ENCODE measurements at regions not wholly inside any gene's neighbourhood (a gene's known extent, or its start where the extent isn't known, plus 50 kb on each side); places are given as distances from the start of the nearest gene placed in this dataset.

DNA sequence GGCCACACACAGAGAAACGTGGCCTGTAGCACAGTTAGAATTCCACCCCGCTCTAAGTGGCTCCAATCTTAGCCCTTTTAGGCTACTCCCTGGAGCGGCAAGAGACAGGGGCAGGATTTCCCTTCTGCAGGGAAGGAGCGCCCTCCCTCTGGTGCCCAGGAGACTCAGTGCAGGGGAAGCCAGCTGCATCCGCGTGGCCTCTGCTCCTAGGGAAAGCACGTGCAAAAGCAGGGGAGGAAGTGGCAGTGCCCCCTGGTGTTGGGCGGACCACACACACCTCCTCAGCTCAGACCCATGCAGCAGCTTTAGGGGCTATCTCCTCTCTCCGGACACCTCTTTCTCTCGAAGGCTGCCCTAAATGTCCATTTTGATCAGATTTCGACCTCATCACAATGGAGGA, 50.0 kb downstream of the SPRING1 start:
- no peaks in the 10 kb centered on the region for H3K36me3 ChIP-seq (ENCODE audit: control insufficient read depth in 3 of 3, insufficient read depth in 3 of 3, low read length in 3 of 3)
- peaks cover 7 to 16% (median 9%) of the 10 kb centered on the region in 3 donors for H3K27me3 ChIP-seq (ENCODE audit: control insufficient read depth in 3 of 3, insufficient read depth in 3 of 3, low read length in 3 of 3)
- H3K27ac ChIP-seq (ENCODE audit: low read depth, low read length) = no peak overlapping the region
- H3K4me1 ChIP-seq (ENCODE audit: control insufficient read depth in 3 of 3, insufficient read depth in 3 of 3, low read length in 3 of 3) = peaks cover 0 to 1% (median 0%) of the 10 kb centered on the region in 3 donors
- no peaks in the 10 kb centered on the region for H3K9me3 ChIP-seq (ENCODE audit: control insufficient read depth in 3 of 3, low read length in 3 of 3)
- no peak overlapping the region for H3K4me3 ChIP-seq (ENCODE audit: low read length in 3 of 3)
- no peak overlapping the region for H3K9ac ChIP-seq (ENCODE audit: low read depth in 1 of 3, low read length in 3 of 3)

DNA sequence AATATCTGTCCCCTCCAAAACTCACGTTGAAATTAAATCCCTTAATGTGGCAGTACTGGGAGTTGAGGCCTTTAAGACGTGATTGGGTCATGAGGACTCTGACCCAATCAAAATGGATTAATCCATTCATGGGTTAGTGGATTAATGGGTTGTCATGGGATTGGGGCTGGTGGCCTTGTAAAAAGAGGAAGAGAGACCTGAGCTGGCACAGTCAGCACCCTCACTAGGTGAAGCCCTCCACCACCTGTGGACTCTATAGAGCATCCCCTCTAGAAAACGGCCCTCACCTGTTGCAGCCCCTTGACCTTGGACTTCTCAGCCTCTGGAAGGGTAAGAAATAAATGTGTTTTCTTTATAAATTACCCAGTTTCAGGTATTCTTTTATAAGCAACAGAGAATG, 53.0 kb downstream of the SPRING1 start:
- no peak overlapping the region for H3K9ac ChIP-seq (ENCODE audit: low read depth in 1 of 3, low read length in 3 of 3)
- H3K27ac ChIP-seq (ENCODE audit: low read depth, low read length) = no peak overlapping the region

DNA sequence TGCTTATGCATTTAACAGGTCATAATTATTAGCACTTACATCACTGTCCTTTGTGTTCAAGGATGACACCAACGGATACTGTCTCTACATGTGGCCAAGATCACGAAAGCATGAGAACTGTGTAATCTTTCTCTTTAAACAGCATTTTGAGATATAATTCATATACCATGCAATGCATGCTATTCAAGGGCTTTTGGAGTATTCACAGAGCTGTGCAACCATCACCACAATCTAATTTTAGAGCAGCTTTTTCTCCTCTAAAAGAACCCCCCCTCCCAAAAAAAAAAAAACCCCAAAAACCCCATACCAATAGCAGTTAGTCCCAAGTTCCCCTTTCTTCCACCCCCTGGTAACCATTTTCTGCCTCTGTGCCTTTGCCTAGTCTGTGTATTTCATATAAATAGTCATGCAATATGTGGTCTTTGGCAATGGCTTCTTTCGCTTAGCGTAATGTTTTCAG, 60.6 kb downstream of the SPRING1 start:
- H3K9ac ChIP-seq (ENCODE audit: low read depth in 1 of 3, low read length in 3 of 3) = no peak overlapping the region
- H3K4me1 ChIP-seq (ENCODE audit: control insufficient read depth in 3 of 3, insufficient read depth in 3 of 3, low read length in 3 of 3) = peaks cover 4 to 20% (median 13%) of the 10 kb centered on the region in 3 donors
- H3K27me3 ChIP-seq (ENCODE audit: control insufficient read depth in 3 of 3, insufficient read depth in 3 of 3, low read length in 3 of 3) = no peaks in the 10 kb centered on the region
- peak overlapping the region; percentile 5 for H3K27ac ChIP-seq (ENCODE audit: low read depth, low read length)
- H3K4me3 ChIP-seq (ENCODE audit: low read length in 3 of 3) = no peak overlapping the region
- no peaks in the 10 kb centered on the region for H3K36me3 ChIP-seq (ENCODE audit: control insufficient read depth in 3 of 3, insufficient read depth in 3 of 3, low read length in 3 of 3)
- H3K9me3 ChIP-seq (ENCODE audit: control insufficient read depth in 3 of 3, low read length in 3 of 3) = no peaks in the 10 kb centered on the region

More for the DNA sequence above, 53.0 kb downstream of the SPRING1 start:
- no peaks in the 10 kb centered on the region for H3K4me1 ChIP-seq (ENCODE audit: control insufficient read depth in 3 of 3, insufficient read depth in 3 of 3, low read length in 3 of 3)
- H3K36me3 ChIP-seq (ENCODE audit: control insufficient read depth in 3 of 3, insufficient read depth in 3 of 3, low read length in 3 of 3) = no peaks in the 10 kb centered on the region
- peaks cover 0 to 8% (median 2%) of the 10 kb centered on the region in 3 donors for H3K27me3 ChIP-seq (ENCODE audit: control insufficient read depth in 3 of 3, insufficient read depth in 3 of 3, low read length in 3 of 3)
- no peak overlapping the region for H3K4me3 ChIP-seq (ENCODE audit: low read length in 3 of 3)
- H3K9me3 ChIP-seq (ENCODE audit: control insufficient read depth in 3 of 3, low read length in 3 of 3) = no peaks in the 10 kb centered on the region

GRCh38 chr12:116675339-116676107, 62.3 kb downstream of the SPRING1 start:
- no peaks in the 10 kb centered on the region for H3K27me3 ChIP-seq (ENCODE audit: control insufficient read depth in 3 of 3, insufficient read depth in 3 of 3, low read length in 3 of 3)
- peak overlapping the region; percentile 50 for H3K27ac ChIP-seq (ENCODE audit: low read depth, low read length)
- no peaks in the 10 kb centered on the region for H3K9me3 ChIP-seq (ENCODE audit: control insufficient read depth in 3 of 3, low read length in 3 of 3)
- H3K4me3 ChIP-seq (ENCODE audit: low read length in 3 of 3) = no peak overlapping the region
- H3K36me3 ChIP-seq (ENCODE audit: control insufficient read depth in 3 of 3, insufficient read depth in 3 of 3, low read length in 3 of 3) = no peaks in the 10 kb centered on the region
- H3K9ac ChIP-seq (ENCODE audit: low read depth in 1 of 3, low read length in 3 of 3) = no peak overlapping the region
- H3K4me1 ChIP-seq (ENCODE audit: control insufficient read depth in 3 of 3, insufficient read depth in 3 of 3, low read length in 3 of 3) = peaks cover 4 to 20% (median 13%) of the 10 kb centered on the region in 3 donors

DNA sequence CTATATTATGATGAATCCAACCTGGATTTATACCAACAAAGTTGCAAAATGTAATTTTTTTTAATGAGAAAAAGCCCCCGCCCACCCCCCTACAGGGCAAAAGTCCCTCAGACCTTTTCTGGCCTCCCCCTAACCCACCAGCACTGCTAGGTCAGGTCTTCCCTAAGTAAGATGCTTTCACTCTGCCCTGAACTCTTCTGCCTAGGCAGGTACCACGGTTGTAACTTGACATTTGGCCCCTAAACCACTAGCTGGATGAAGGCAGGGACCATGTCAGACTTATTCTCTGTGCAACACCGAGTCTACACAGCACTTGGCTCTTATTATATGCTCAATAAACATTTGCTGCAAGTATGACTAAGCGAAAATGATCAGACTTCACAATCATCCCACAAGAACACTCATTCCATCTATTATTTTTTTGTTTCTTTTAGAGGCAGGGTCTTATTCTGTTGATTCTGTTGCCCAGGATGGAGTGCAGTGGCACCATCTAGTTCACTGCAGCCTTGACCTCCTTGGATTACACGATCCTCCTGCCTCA, 63.2 kb downstream of the SPRING1 start:
- Histone ChIP-seq H3K4me1 (ENCODE audit: control insufficient read depth in 3 of 3, insufficient read depth in 3 of 3, low read length in 3 of 3) (peaks cover 4 to 20% (median 13%) of the 10 kb centered on the region in 3 donors), H3K4me3 (ENCODE audit: low read length in 3 of 3) (no peak overlapping the region), H3K36me3 (ENCODE audit: control insufficient read depth in 3 of 3, insufficient read depth in 3 of 3, low read length in 3 of 3) (no peaks in the 10 kb centered on the region), H3K27ac (ENCODE audit: low read depth, low read length) (no peak overlapping the region), H3K9ac (ENCODE audit: low read depth in 1 of 3, low read length in 3 of 3) (no peak overlapping the region), H3K9me3 (ENCODE audit: control insufficient read depth in 3 of 3, low read length in 3 of 3) (no peaks in the 10 kb centered on the region), H3K27me3 (ENCODE audit: control insufficient read depth in 3 of 3, insufficient read depth in 3 of 3, low read length in 3 of 3) (no peaks in the 10 kb centered on the region)

GRCh38 chr12:116673681-116674111, 64.2 kb downstream of the SPRING1 start:
- no peak overlapping the region for H3K9ac ChIP-seq (ENCODE audit: low read depth in 1 of 3, low read length in 3 of 3)
- no peak overlapping the region for H3K4me3 ChIP-seq (ENCODE audit: low read length in 3 of 3)
- no peaks in the 10 kb centered on the region for H3K9me3 ChIP-seq (ENCODE audit: control insufficient read depth in 3 of 3, low read length in 3 of 3)
- peaks cover 4 to 20% (median 13%) of the 10 kb centered on the region in 3 donors for H3K4me1 ChIP-seq (ENCODE audit: control insufficient read depth in 3 of 3, insufficient read depth in 3 of 3, low read length in 3 of 3)
- H3K36me3 ChIP-seq (ENCODE audit: control insufficient read depth in 3 of 3, insufficient read depth in 3 of 3, low read length in 3 of 3) = no peaks in the 10 kb centered on the region
- no peak overlapping the region for H3K27ac ChIP-seq (ENCODE audit: low read depth, low read length)
- H3K27me3 ChIP-seq (ENCODE audit: control insufficient read depth in 3 of 3, insufficient read depth in 3 of 3, low read length in 3 of 3) = no peaks in the 10 kb centered on the region

- peaks cover 4 to 20% (median 13%) of the 10 kb centered on the region in 3 donors for H3K4me1 ChIP-seq (ENCODE audit: control insufficient read depth in 3 of 3, insufficient read depth in 3 of 3, low read length in 3 of 3)
- H3K9ac ChIP-seq (ENCODE audit: low read depth in 1 of 3, low read length in 3 of 3) = no peak overlapping the region
- no peaks in the 10 kb centered on the region for H3K36me3 ChIP-seq (ENCODE audit: control insufficient read depth in 3 of 3, insufficient read depth in 3 of 3, low read length in 3 of 3)
- no peak overlapping the region for H3K27ac ChIP-seq (ENCODE audit: low read depth, low read length)
- no peaks in the 10 kb centered on the region for H3K9me3 ChIP-seq (ENCODE audit: control insufficient read depth in 3 of 3, low read length in 3 of 3)
- no peaks in the 10 kb centered on the region for H3K27me3 ChIP-seq (ENCODE audit: control insufficient read depth in 3 of 3, insufficient read depth in 3 of 3, low read length in 3 of 3)
- no peak overlapping the region for H3K4me3 ChIP-seq (ENCODE audit: low read length in 3 of 3)
These were observed 64.9 kb downstream of the SPRING1 start for GRCh38 chr12:116672842-116673516.

DNA sequence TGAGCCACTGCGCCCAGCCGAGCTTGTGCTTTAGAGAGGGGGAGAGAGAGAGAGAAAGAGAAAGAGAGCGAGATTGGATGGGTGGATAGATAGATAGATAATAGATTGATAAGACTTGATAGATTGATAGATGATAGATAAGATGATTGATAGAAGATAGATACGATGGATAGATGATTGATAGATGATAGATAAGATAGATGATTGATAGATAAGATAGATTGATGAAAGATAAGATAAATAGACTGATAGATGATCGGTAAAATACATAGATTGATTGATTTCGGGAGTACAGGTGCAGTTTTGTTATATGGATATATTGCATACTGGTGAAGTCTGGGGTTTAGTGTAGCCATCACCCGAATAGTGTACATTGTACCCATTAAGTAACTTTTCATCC, 65.9 kb downstream of the SPRING1 start:
- Histone ChIP-seq H3K9me3 (ENCODE audit: control insufficient read depth in 3 of 3, low read length in 3 of 3) (no peaks in the 10 kb centered on the region), H3K4me1 (ENCODE audit: control insufficient read depth in 3 of 3, insufficient read depth in 3 of 3, low read length in 3 of 3) (peaks cover 3 to 17% (median 8%) of the 10 kb centered on the region in 3 donors), H3K27me3 (ENCODE audit: control insufficient read depth in 3 of 3, insufficient read depth in 3 of 3, low read length in 3 of 3) (no peaks in the 10 kb centered on the region), H3K36me3 (ENCODE audit: control insufficient read depth in 3 of 3, insufficient read depth in 3 of 3, low read length in 3 of 3) (no peaks in the 10 kb centered on the region), H3K27ac (ENCODE audit: low read depth, low read length) (no peak overlapping the region), H3K9ac (ENCODE audit: low read depth in 1 of 3, low read length in 3 of 3) (no peak overlapping the region), H3K4me3 (ENCODE audit: low read length in 3 of 3) (no peak overlapping the region)

DNA sequence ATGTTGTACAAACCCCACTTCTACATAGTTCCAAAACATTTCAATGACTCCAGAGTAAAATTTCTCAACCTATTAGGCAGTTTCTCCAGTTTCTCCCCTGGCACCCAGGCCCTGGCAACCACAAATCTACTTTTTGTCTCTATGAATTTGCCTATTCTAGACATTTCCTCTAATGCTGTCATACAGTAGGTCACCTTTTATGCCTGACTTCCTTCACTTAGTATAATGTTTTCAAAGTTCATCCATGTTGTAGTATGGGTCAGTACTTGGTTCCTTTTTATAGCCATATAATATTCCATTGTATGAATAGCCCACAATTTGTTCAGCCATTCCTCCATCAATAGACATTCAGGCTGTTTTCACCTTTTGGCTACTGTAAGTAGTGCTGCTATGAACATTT, 67.0 kb downstream of the SPRING1 start:
- Histone ChIP-seq H3K9ac (ENCODE audit: low read depth in 1 of 3, low read length in 3 of 3) (no peak overlapping the region), H3K27me3 (ENCODE audit: control insufficient read depth in 3 of 3, insufficient read depth in 3 of 3, low read length in 3 of 3) (no peaks in the 10 kb centered on the region), H3K4me1 (ENCODE audit: control insufficient read depth in 3 of 3, insufficient read depth in 3 of 3, low read length in 3 of 3) (peaks cover 0 to 8% (median 0%) of the 10 kb centered on the region in 3 donors), H3K4me3 (ENCODE audit: low read length in 3 of 3) (no peak overlapping the region), H3K27ac (ENCODE audit: low read depth, low read length) (no peak overlapping the region), H3K36me3 (ENCODE audit: control insufficient read depth in 3 of 3, insufficient read depth in 3 of 3, low read length in 3 of 3) (no peaks in the 10 kb centered on the region), H3K9me3 (ENCODE audit: control insufficient read depth in 3 of 3, low read length in 3 of 3) (no peaks in the 10 kb centered on the region)

- no peaks in the 10 kb centered on the region for H3K27me3 ChIP-seq (ENCODE audit: control insufficient read depth in 3 of 3, insufficient read depth in 3 of 3, low read length in 3 of 3)
- no peaks in the 10 kb centered on the region for H3K9me3 ChIP-seq (ENCODE audit: control insufficient read depth in 3 of 3, low read length in 3 of 3)
- H3K27ac ChIP-seq (ENCODE audit: low read depth, low read length) = no peak overlapping the region
- no peak overlapping the region for H3K4me3 ChIP-seq (ENCODE audit: low read length in 3 of 3)
- H3K36me3 ChIP-seq (ENCODE audit: control insufficient read depth in 3 of 3, insufficient read depth in 3 of 3, low read length in 3 of 3) = no peaks in the 10 kb centered on the region
- no peak overlapping the region for H3K9ac ChIP-seq (ENCODE audit: low read depth in 1 of 3, low read length in 3 of 3)
- peaks cover 0 to 4% (median under 1%) of the 10 kb centered on the region in 3 donors for H3K4me1 ChIP-seq (ENCODE audit: control insufficient read depth in 3 of 3, insufficient read depth in 3 of 3, low read length in 3 of 3)
These were observed 70.1 kb downstream of the SPRING1 start for GRCh38 chr12:116667752-116668151.
